ENCODE measurements at regions not wholly inside any gene's neighbourhood (a gene's known extent, or its start where the extent isn't known, plus 50 kb on each side); places are given as distances from the start of the nearest gene placed in this dataset.

DNA sequence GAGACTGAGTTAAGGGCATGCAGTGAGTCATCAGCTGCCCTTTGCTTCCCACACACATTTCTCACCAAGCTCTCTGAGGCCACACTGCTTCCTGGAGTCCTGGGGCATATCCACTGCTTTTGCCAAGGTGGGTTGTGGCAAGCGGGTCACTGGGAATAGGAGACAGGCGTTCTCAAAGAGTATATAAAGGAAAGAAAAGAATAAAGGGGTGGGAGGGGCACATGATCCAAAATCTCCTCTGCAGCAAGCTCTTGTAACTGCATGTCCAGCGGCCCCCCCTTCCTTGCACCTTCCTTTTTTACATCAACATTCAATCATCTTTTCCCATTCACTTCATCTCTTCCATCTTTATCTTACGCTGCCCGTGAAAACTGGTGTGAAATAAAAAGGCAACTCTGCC is 259.1 kb upstream of the RPL38 start:
- no peak overlapping the region for H3K27ac ChIP-seq
- TF ChIP-seq, protein P1, sequence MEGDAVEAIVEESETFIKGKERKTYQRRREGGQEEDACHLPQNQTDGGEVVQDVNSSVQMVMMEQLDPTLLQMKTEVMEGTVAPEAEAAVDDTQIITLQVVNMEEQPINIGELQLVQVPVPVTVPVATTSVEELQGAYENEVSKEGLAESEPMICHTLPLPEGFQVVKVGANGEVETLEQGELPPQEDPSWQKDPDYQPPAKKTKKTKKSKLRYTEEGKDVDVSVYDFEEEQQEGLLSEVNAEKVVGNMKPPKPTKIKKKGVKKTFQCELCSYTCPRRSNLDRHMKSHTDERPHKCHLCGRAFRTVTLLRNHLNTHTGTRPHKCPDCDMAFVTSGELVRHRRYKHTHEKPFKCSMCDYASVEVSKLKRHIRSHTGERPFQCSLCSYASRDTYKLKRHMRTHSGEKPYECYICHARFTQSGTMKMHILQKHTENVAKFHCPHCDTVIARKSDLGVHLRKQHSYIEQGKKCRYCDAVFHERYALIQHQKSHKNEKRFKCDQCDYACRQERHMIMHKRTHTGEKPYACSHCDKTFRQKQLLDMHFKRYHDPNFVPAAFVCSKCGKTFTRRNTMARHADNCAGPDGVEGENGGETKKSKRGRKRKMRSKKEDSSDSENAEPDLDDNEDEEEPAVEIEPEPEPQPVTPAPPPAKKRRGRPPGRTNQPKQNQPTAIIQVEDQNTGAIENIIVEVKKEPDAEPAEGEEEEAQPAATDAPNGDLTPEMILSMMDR (conservative IDR thresholded peaks at IDR 0.05), result no peak

DNA sequence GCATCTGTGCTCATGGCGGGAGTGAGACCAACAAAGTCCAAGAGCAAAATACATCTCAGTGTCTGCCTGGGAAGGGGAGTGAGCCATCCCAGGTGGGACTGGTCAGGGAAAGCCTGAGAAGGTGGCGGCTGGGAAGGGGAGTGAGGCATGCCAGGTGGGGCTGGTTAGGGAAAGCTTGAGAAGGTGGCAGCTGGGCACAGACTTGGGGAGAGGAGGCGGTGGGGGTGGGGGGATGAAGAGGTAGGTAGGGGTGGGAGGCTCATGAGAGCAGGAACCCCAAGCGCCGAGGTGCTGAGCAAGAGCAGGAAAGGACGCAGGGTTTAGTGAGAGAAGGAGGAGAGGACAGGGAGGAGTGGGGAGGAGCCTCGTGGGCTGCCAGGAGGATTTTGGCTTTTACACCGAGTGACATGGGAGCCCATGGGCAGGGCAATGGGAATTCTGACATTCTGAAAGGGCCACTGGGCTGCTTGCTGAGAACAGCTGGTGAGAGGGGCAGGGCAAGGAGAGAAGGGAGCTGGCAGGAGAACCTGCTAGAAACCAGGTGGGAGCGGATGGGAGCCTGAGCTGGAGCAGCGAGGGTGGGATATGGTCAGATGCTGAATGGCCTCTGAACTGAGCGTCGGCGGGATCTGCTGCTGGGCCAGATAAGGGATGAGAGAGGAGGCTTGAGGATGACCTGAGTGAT is 256.1 kb upstream of the RPL38 start:
- TF ChIP-seq, protein P1 (conservative IDR thresholded peaks at IDR 0.05), result no peak
- H3K27ac ChIP-seq, result no peak overlapping the region

DNA sequence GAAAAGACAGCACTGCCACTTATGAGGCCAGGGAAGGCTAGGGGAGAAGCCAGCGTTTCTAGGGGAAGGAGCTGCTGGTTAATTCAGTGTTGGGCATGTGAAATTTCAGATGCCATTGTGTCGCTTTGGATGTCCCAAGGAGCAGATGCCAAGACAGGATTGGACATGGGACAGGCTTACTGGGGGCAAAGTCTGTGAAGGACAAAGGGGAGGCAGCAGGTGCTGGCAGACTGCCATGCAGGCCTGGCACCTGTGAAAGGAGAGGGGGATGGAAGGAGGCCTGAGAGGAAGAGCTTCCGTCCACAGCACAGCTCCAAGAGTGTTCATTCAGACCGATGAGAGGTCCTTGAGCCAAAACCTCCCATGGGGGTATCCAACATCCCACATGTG is 255.5 kb upstream of the RPL38 start:
- TF ChIP-seq, protein P1 (conservative IDR thresholded peaks at IDR 0.05), result no peak
- H3K27ac ChIP-seq, result no peak overlapping the region

GRCh38 chr17:73949903-73950592 is 253.4 kb upstream of the RPL38 start:
- H3K27ac ChIP-seq, result no peak overlapping the region
- TF ChIP-seq, protein P1 (conservative IDR thresholded peaks at IDR 0.05), result no peak

DNA sequence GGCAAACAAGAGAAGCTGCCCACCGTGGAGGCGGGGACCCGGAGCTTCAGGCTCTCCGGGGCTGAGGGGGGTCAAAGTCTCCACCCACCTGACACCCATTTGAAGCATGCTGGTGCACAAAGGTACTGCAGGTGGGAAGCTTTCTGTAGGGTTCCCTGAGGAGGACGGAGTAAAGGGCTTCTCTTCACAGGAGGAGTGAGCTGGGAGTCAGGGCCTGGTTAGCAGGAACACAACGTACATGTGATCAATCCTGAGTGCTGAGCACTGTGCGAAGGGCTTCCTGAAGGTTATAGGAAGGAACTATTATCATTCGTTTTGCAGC is 252.9 kb upstream of the RPL38 start:
- TF ChIP-seq, protein P1 (conservative IDR thresholded peaks at IDR 0.05), result no peak
- no peak overlapping the region for H3K27ac ChIP-seq

GRCh38 chr17:73952082-73952479 is 251.4 kb upstream of the RPL38 start:
- TF ChIP-seq, protein P1 (conservative IDR thresholded peaks at IDR 0.05), result no peak

DNA sequence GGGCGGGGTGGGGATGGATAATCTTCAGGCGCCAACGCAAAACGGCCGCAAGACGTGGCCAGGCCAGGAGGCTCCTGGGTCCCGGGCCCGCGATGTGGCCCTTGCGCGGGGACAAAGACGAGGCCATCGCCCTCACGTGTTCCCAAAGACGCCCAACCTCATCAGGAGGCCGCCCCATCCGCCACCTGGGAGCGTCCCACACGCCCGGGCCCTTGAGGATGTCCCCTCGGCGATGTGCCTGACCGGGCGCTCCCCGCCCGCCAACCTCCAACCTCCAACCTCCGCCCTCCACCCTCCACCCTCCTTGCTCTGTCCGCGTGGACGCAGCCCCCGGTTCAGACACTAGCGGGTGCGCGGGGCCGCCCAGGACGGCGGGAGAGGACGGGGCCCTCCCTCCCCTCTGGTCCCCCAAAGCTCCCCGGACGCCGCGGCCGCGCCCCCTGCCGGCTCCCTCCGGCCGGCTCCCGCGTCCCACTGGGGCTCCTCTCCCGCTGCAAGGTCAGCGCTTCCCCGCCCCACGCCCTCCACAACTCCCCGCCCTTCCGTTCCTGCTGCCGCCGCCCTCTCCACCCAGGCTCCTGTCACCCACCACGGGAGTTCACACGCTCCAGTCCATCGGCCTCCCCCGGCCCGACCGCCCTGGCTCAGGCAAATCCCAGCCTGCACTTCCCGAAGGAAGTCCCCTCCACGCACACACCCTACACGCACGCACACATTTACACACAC is 250.8 kb upstream of the RPL38 start:
- H3K27ac ChIP-seq, result no peak overlapping the region

More at GRCh38 chr17:73952082-73952479, 251.4 kb upstream of the RPL38 start:
- no peak overlapping the region for H3K27ac ChIP-seq

More for the DNA sequence above, 250.8 kb upstream of the RPL38 start:
- TF ChIP-seq, protein P1 (conservative IDR thresholded peaks at IDR 0.05), result peak; percentile 62
